PC-3 (cell line): ENCODE measurements at regions not wholly inside any gene's neighbourhood (a gene's known extent, or its start where the extent isn't known, plus 50 kb on each side); places are given as distances from the start of the nearest gene placed in this dataset.

Experiments used
- CTCF ChIP-seq: fragments of 300-600 bp; sonication (generic); conservative IDR thresholded peaks from 2 replicates; pipeline ENCODE4 v1.5.1; 2017; ENCODE audit warnings: antibody characterized with exemption, low read depth, mild to moderate bottlenecking, low read length
- EZH2 ChIP-seq: fragments of 300-600 bp; sonication (generic); IDR thresholded peaks from one replicate; pipeline ENCODE4 v1.6.1; 2017; ENCODE audit warnings: antibody characterized with exemption, mild to moderate bottlenecking, low read length; ENCODE audit not compliant: unreplicated experiment

- TF ChIP-seq CTCF = no peak
- TF ChIP-seq EZH2 = no peak
Measured at GRCh38 chr12:105480162-105480561, 149.7 kb downstream of the C12orf75 start.
